ENCODE measurements at regions not wholly inside any gene's neighbourhood (a gene's known extent, or its start where the extent isn't known, plus 50 kb on each side); places are given as distances from the start of the nearest gene placed in this dataset.
A peak's percentile ranks its signal among the peaks of the same experiment; 100 is the strongest.

GRCh38 chr9:11003836-11004235 is 391.0 kb upstream of the PTPRD start:
- no peak for FAIRE-seq

GRCh38 chr9:11011696-11012095 is 398.9 kb upstream of the PTPRD start:
- no peak for FAIRE-seq

GRCh38 chr9:11016081-11016480 is 403.3 kb upstream of the PTPRD start:
- no peak for FAIRE-seq

- no peak for FAIRE-seq
These were observed 410.4 kb upstream of the PTPRD start for GRCh38 chr9:11023201-11023600.

- peak; percentile 50 for FAIRE-seq
These were observed 413.0 kb upstream of the PTPRD start for GRCh38 chr9:11025775-11026174.

- no peak for FAIRE-seq
These were observed 425.6 kb upstream of the PTPRD start for GRCh38 chr9:11038366-11038765.

- no peak for FAIRE-seq
These were observed 426.2 kb upstream of the PTPRD start for GRCh38 chr9:11039006-11039405.

- FAIRE-seq = no peak
These were observed 432.8 kb upstream of the PTPRD start for GRCh38 chr9:11045589-11045988.

- FAIRE-seq = no peak
These were observed 450.5 kb upstream of the PTPRD start for GRCh38 chr9:11063263-11063662.

- FAIRE-seq = no peak
These were observed 452.1 kb upstream of the PTPRD start for GRCh38 chr9:11064909-11065308.

- no peak for FAIRE-seq
These were observed 459.4 kb upstream of the PTPRD start for GRCh38 chr9:11072176-11072575.

GRCh38 chr9:11086561-11086960 is 473.8 kb upstream of the PTPRD start:
- FAIRE-seq = no peak

- no peak for FAIRE-seq
These were observed 476.1 kb upstream of the PTPRD start for GRCh38 chr9:11088821-11089374.

GRCh38 chr9:11092974-11093373 is 480.2 kb upstream of the PTPRD start:
- no peak for FAIRE-seq

GRCh38 chr9:11097020-11097419 is 484.2 kb upstream of the PTPRD start:
- no peak for FAIRE-seq

GRCh38 chr9:11103525-11103924 is 490.7 kb upstream of the PTPRD start:
- FAIRE-seq = no peak

GRCh38 chr9:11107196-11107595 is 494.4 kb upstream of the PTPRD start:
- no peak for FAIRE-seq

GRCh38 chr9:11128156-11128555 is 515.4 kb upstream of the PTPRD start:
- no peak for FAIRE-seq

- FAIRE-seq = no peak
These were observed 523.0 kb upstream of the PTPRD start for GRCh38 chr9:11135851-11136250.

GRCh38 chr9:11141357-11141756 is 528.6 kb upstream of the PTPRD start:
- no peak for FAIRE-seq

- no peak for FAIRE-seq
These were observed 530.4 kb upstream of the PTPRD start for GRCh38 chr9:11142965-11143738.

- no peak for FAIRE-seq
These were observed 531.9 kb upstream of the PTPRD start for GRCh38 chr9:11144746-11145145.

GRCh38 chr9:11148189-11148588 is 535.4 kb upstream of the PTPRD start:
- FAIRE-seq = no peak

- no peak for FAIRE-seq
These were observed 536.3 kb upstream of the PTPRD start for GRCh38 chr9:11149065-11149464.

GRCh38 chr9:11158063-11158462 is 545.3 kb upstream of the PTPRD start:
- no peak for FAIRE-seq
